DOHH2 (cell line): ENCODE measurements at regions not wholly inside any gene's neighbourhood (a gene's known extent, or its start where the extent isn't known, plus 50 kb on each side); places are given as distances from the start of the nearest gene placed in this dataset.

Source experiments
- H3F3A ChIP-seq: fragments of 200-600 bp; sonication (generic), shearing (Covaris generic); 2 replicates; pipeline ENCODE4 v1.6.0; 2016; ENCODE audit warnings: antibody characterized with exemption, mild to moderate bottlenecking; ENCODE audit not compliant: control insufficient read depth, insufficient read depth
- H3K27ac ChIP-seq: fragments of 200-600 bp; sonication (generic); 2 replicates; pipeline ENCODE4 v1.5.1; 2014; ENCODE audit warnings: low read depth, mild to moderate bottlenecking, low read length, moderate library complexity
- H3K27me3 ChIP-seq: fragments of 200-600 bp; sonication (generic); 2 replicates; pipeline ENCODE4 v1.6.1; 2014; ENCODE audit warnings: mild to moderate bottlenecking, low read length, mixed read lengths; ENCODE audit not compliant: control insufficient read depth
- H3K36me3 ChIP-seq: fragments of 200-600 bp; sonication (generic); 2 replicates; pipeline ENCODE4 v1.6.1; 2014; ENCODE audit warnings: mild to moderate bottlenecking, low read length, moderate library complexity, mixed read lengths; ENCODE audit not compliant: control insufficient read depth
- H3K4me1 ChIP-seq: fragments of 200-600 bp; sonication (generic); 2 replicates; pipeline ENCODE4 v1.6.1; 2014; ENCODE audit warnings: mild to moderate bottlenecking, low read length, mixed read lengths; ENCODE audit not compliant: control insufficient read depth
- H3K4me2 ChIP-seq: fragments of 200-600 bp; sonication (generic); 2 replicates; pipeline ENCODE4 v1.6.0; 2014; ENCODE audit warnings: mild to moderate bottlenecking, low read length, moderate library complexity
- H3K4me3 ChIP-seq: fragments of 200-600 bp; sonication (generic); 2 replicates; pipeline ENCODE4 v1.5.1; 2014; ENCODE audit warnings: mild to moderate bottlenecking, low read length, mixed read lengths
- H3K79me2 ChIP-seq: fragments of 200-600 bp; sonication (generic); 2 replicates; pipeline ENCODE4 v1.6.1; 2014; ENCODE audit warnings: mild to moderate bottlenecking, low read length, mixed read lengths; ENCODE audit not compliant: control insufficient read depth
- H3K9me2 ChIP-seq: fragments of 200-600 bp; sonication (generic); replicated peaks from 2 replicates; pipeline ENCODE4 v1.6.1; 2014; ENCODE audit warnings: mild to moderate bottlenecking, low read length, mixed read lengths; ENCODE audit not compliant: control insufficient read depth
- H3K9me3 ChIP-seq: fragments of 200-600 bp; sonication (generic); 2 replicates; pipeline ENCODE4 v1.6.1; 2014; ENCODE audit warnings: antibody characterized with exemption, low read length, mixed read lengths; ENCODE audit not compliant: control insufficient read depth, insufficient read depth
- H4K20me1 ChIP-seq: fragments of 200-600 bp; sonication (generic); 2 replicates; pipeline ENCODE4 v1.6.0; 2014; ENCODE audit warnings: low read depth, mild to moderate bottlenecking, antibody characterized with exemption, low read length, moderate library complexity; ENCODE audit not compliant: control insufficient read depth, insufficient read depth
- CTCF ChIP-seq: fragments of 200-600 bp; sonication (generic); IDR thresholded peaks from one replicate; pipeline ENCODE4 v1.5.1; 2014; ENCODE audit warnings: antibody characterized with exemption, mild to moderate bottlenecking, low read depth, low read length; ENCODE audit not compliant: poor library complexity, severe bottlenecking
- EZH2phosphoT487 ChIP-seq: fragments of 200-600 bp; sonication (generic); IDR thresholded peaks from 2 replicates; pipeline ENCODE4 v1.6.1; 2017; ENCODE audit warnings: borderline replicate concordance, mild to moderate bottlenecking, antibody characterized with exemption, low read length, moderate library complexity, mixed read lengths

GRCh38 chr3:105957722-105958121, 88.9 kb upstream of the CBLB start:
- Histone ChIP-seq H3K36me3 (no peaks in the 10 kb centered on the region), H3K9me2 (no peaks in the 10 kb centered on the region), H4K20me1 (no peaks in the 10 kb centered on the region), H3K4me1 (no peaks in the 10 kb centered on the region), H3K27ac (no peak overlapping the region), H3K9me3 (no peaks in the 10 kb centered on the region), H3F3A (no peaks in the 10 kb centered on the region), H3K4me3 (no peak overlapping the region), H3K4me2 (no peak overlapping the region), H3K79me2 (no peaks in the 10 kb centered on the region), H3K27me3 (no peaks in the 10 kb centered on the region)
- no peak for TF ChIP-seq EZH2phosphoT487
- TF ChIP-seq CTCF: no peak

- no peaks in the 10 kb centered on the region for H3K9me2 ChIP-seq
- H3K27me3 ChIP-seq: no peaks in the 10 kb centered on the region
- H3K4me3 ChIP-seq: no peak overlapping the region
- TF ChIP-seq CTCF: no peak
- TF ChIP-seq EZH2phosphoT487: no peak
- no peaks in the 10 kb centered on the region for H3K9me3 ChIP-seq
- no peak overlapping the region for H3K27ac ChIP-seq
- no peaks in the 10 kb centered on the region for H4K20me1 ChIP-seq
- H3K4me1 ChIP-seq: no peaks in the 10 kb centered on the region
- no peaks in the 10 kb centered on the region for H3K36me3 ChIP-seq
- H3K4me2 ChIP-seq: no peak overlapping the region
- H3K79me2 ChIP-seq: no peaks in the 10 kb centered on the region
- H3F3A ChIP-seq: no peaks in the 10 kb centered on the region
These were observed 89.6 kb upstream of the CBLB start for GRCh38 chr3:105958237-105959000.

- Histone ChIP-seq H3K4me1 (no peaks in the 10 kb centered on the region), H3K9me3 (no peaks in the 10 kb centered on the region), H3K27ac (no peak overlapping the region), H3K4me2 (no peak overlapping the region), H3K27me3 (no peaks in the 10 kb centered on the region), H4K20me1 (no peaks in the 10 kb centered on the region), H3K4me3 (no peak overlapping the region), H3K79me2 (no peaks in the 10 kb centered on the region), H3F3A (no peaks in the 10 kb centered on the region), H3K9me2 (no peaks in the 10 kb centered on the region), H3K36me3 (no peaks in the 10 kb centered on the region)
- TF ChIP-seq CTCF (no peak), EZH2phosphoT487 (no peak)
These were observed 91.0 kb upstream of the CBLB start for GRCh38 chr3:105959851-105960250.
